ENCODE measurements at regions not wholly inside any gene's neighbourhood (a gene's known extent, or its start where the extent isn't known, plus 50 kb on each side); places are given as distances from the start of the nearest gene placed in this dataset.

GRCh38 chr4:155510771-155511170 is 134.0 kb upstream of the MAP9 start:
- Mint-ChIP-seq H3K4me1 (peaks cover 8% of the 10 kb centered on the region), H3K9me3 (no peaks in the 10 kb centered on the region), H3K27ac (no peak overlapping the region), H3K36me3 (ENCODE audit: low read depth) (no peaks in the 10 kb centered on the region), H3K4me3 (no peak overlapping the region), H3K27me3 (peaks cover 6% of the 10 kb centered on the region)
- no peak for DNase-seq
- CTCF ChIA-PET: interaction anchor here (0.5 kb wide), 1 partner anchor 220 kb away, joined by 3 read pairs; no protein-coding TSS in a partner anchor
- POLR2A ChIA-PET: no interaction called here

- H3K36me3 Mint-ChIP-seq (ENCODE audit: low read depth): no peaks in the 10 kb centered on the region
- CTCF ChIA-PET: no interaction called here
- H3K9me3 Mint-ChIP-seq: no peaks in the 10 kb centered on the region
- no peak overlapping the region for H3K4me3 Mint-ChIP-seq
- H3K27ac Mint-ChIP-seq: no peak overlapping the region
- DNase-seq: no peak
- H3K27me3 Mint-ChIP-seq: peaks cover 6% of the 10 kb centered on the region
- peaks cover 8% of the 10 kb centered on the region for H3K4me1 Mint-ChIP-seq
- POLR2A ChIA-PET: no interaction called here
These were observed 132.8 kb upstream of the MAP9 start for GRCh38 chr4:155509555-155509954.

GRCh38 chr4:155506745-155507144 is 130.0 kb upstream of the MAP9 start:
- H3K36me3 Mint-ChIP-seq (ENCODE audit: low read depth): no peaks in the 10 kb centered on the region
- no peak overlapping the region for H3K27ac Mint-ChIP-seq
- peaks cover 2% of the 10 kb centered on the region for H3K27me3 Mint-ChIP-seq
- H3K4me3 Mint-ChIP-seq: no peak overlapping the region
- peaks cover 8% of the 10 kb centered on the region for H3K4me1 Mint-ChIP-seq
- no peaks in the 10 kb centered on the region for H3K9me3 Mint-ChIP-seq
- CTCF ChIA-PET: no interaction called here
- POLR2A ChIA-PET: no interaction called here
- no peak for DNase-seq

- no peak for DNase-seq
- POLR2A ChIA-PET: no interaction called here
- Mint-ChIP-seq H3K4me1 (no peaks in the 10 kb centered on the region), H3K9me3 (no peaks in the 10 kb centered on the region), H3K36me3 (ENCODE audit: low read depth) (no peaks in the 10 kb centered on the region), H3K27me3 (peaks cover 2% of the 10 kb centered on the region), H3K27ac (no peak overlapping the region), H3K4me3 (no peak overlapping the region)
- CTCF ChIA-PET: no interaction called here
These were observed 128.6 kb upstream of the MAP9 start for GRCh38 chr4:155505321-155505720.

GRCh38 chr4:155497306-155497705 is 120.5 kb upstream of the MAP9 start:
- Mint-ChIP-seq H3K36me3 (ENCODE audit: low read depth) (no peaks in the 10 kb centered on the region), H3K4me1 (no peaks in the 10 kb centered on the region), H3K9me3 (no peaks in the 10 kb centered on the region), H3K4me3 (no peak overlapping the region), H3K27me3 (no peaks in the 10 kb centered on the region), H3K27ac (no peak overlapping the region)
- ChIA-PET CTCF (no interaction called here), POLR2A (no interaction called here)
- DNase-seq: no peak

GRCh38 chr4:155496294-155496626 is 119.5 kb upstream of the MAP9 start:
- POLR2A ChIA-PET: no interaction called here
- CTCF ChIA-PET: no interaction called here
- Mint-ChIP-seq H3K4me1 (no peaks in the 10 kb centered on the region), H3K27ac (no peak overlapping the region), H3K4me3 (no peak overlapping the region), H3K27me3 (no peaks in the 10 kb centered on the region), H3K36me3 (ENCODE audit: low read depth) (no peaks in the 10 kb centered on the region), H3K9me3 (no peaks in the 10 kb centered on the region)
- no peak for DNase-seq

GRCh38 chr4:155495572-155496293 is 119.0 kb upstream of the MAP9 start:
- CTCF ChIA-PET: no interaction called here
- POLR2A ChIA-PET: no interaction called here
- Mint-ChIP-seq H3K27ac (no peak overlapping the region), H3K4me1 (no peaks in the 10 kb centered on the region), H3K36me3 (ENCODE audit: low read depth) (no peaks in the 10 kb centered on the region), H3K9me3 (no peaks in the 10 kb centered on the region), H3K4me3 (no peak overlapping the region), H3K27me3 (no peaks in the 10 kb centered on the region)
- no peak for DNase-seq

- no peak overlapping the region for H3K4me3 Mint-ChIP-seq
These were observed 117.4 kb upstream of the MAP9 start for GRCh38 chr4:155494037-155494718.

GRCh38 chr4:155491336-155492120 is 114.8 kb upstream of the MAP9 start:
- ChIA-PET POLR2A (no interaction called here), CTCF (no interaction called here)
- H3K36me3 Mint-ChIP-seq (ENCODE audit: low read depth): no peaks in the 10 kb centered on the region
- no peak overlapping the region for H3K27ac Mint-ChIP-seq
- no peak overlapping the region for H3K4me3 Mint-ChIP-seq
- H3K27me3 Mint-ChIP-seq: no peaks in the 10 kb centered on the region
- no peaks in the 10 kb centered on the region for H3K4me1 Mint-ChIP-seq
- H3K9me3 Mint-ChIP-seq: no peaks in the 10 kb centered on the region
- no peak for DNase-seq

More at GRCh38 chr4:155494037-155494718, 117.4 kb upstream of the MAP9 start:
- Mint-ChIP-seq H3K27ac (no peak overlapping the region), H3K27me3 (no peaks in the 10 kb centered on the region), H3K9me3 (no peaks in the 10 kb centered on the region), H3K36me3 (ENCODE audit: low read depth) (no peaks in the 10 kb centered on the region), H3K4me1 (no peaks in the 10 kb centered on the region)
- DNase-seq: no peak
- POLR2A ChIA-PET: no interaction called here
- CTCF ChIA-PET: interaction anchor here (0.6 kb wide), 1 partner anchor 237 kb away, joined by 4 read pairs; no protein-coding TSS in a partner anchor

GRCh38 chr4:155489271-155489670 is 112.5 kb upstream of the MAP9 start:
- no peaks in the 10 kb centered on the region for H3K36me3 Mint-ChIP-seq (ENCODE audit: low read depth)
- no peaks in the 10 kb centered on the region for H3K9me3 Mint-ChIP-seq
- no peak for DNase-seq
- H3K27ac Mint-ChIP-seq: no peak overlapping the region
- POLR2A ChIA-PET: no interaction called here
- H3K4me1 Mint-ChIP-seq: no peaks in the 10 kb centered on the region
- no peaks in the 10 kb centered on the region for H3K27me3 Mint-ChIP-seq
- no peak overlapping the region for H3K4me3 Mint-ChIP-seq
- CTCF ChIA-PET: no interaction called here

GRCh38 chr4:155488691-155489090 is 111.9 kb upstream of the MAP9 start:
- ChIA-PET POLR2A (no interaction called here), CTCF (no interaction called here)
- no peak overlapping the region for H3K27ac Mint-ChIP-seq
- no peak overlapping the region for H3K4me3 Mint-ChIP-seq
- no peaks in the 10 kb centered on the region for H3K36me3 Mint-ChIP-seq (ENCODE audit: low read depth)
- DNase-seq: no peak
- H3K27me3 Mint-ChIP-seq: no peaks in the 10 kb centered on the region
- H3K4me1 Mint-ChIP-seq: no peaks in the 10 kb centered on the region
- H3K9me3 Mint-ChIP-seq: no peaks in the 10 kb centered on the region

- H3K4me1 Mint-ChIP-seq: no peaks in the 10 kb centered on the region
- POLR2A ChIA-PET: no interaction called here
- H3K9me3 Mint-ChIP-seq: no peaks in the 10 kb centered on the region
- H3K27ac Mint-ChIP-seq: no peak overlapping the region
- CTCF ChIA-PET: no interaction called here
- no peak overlapping the region for H3K4me3 Mint-ChIP-seq
- no peaks in the 10 kb centered on the region for H3K27me3 Mint-ChIP-seq
- no peaks in the 10 kb centered on the region for H3K36me3 Mint-ChIP-seq (ENCODE audit: low read depth)
- no peak for DNase-seq
These were observed 110.4 kb upstream of the MAP9 start for GRCh38 chr4:155487210-155487609.

GRCh38 chr4:155481150-155481549 is 104.4 kb upstream of the MAP9 start:
- no peak for DNase-seq
- Mint-ChIP-seq H3K36me3 (ENCODE audit: low read depth) (no peaks in the 10 kb centered on the region), H3K4me1 (no peaks in the 10 kb centered on the region), H3K9me3 (no peaks in the 10 kb centered on the region), H3K27ac (no peak overlapping the region), H3K27me3 (no peaks in the 10 kb centered on the region), H3K4me3 (no peak overlapping the region)
- ChIA-PET CTCF (no interaction called here), POLR2A (no interaction called here)

- H3K9me3 Mint-ChIP-seq: no peaks in the 10 kb centered on the region
- ChIA-PET CTCF (no interaction called here), POLR2A (no interaction called here)
- no peak overlapping the region for H3K27ac Mint-ChIP-seq
- no peaks in the 10 kb centered on the region for H3K36me3 Mint-ChIP-seq (ENCODE audit: low read depth)
- H3K4me1 Mint-ChIP-seq: no peaks in the 10 kb centered on the region
- no peak overlapping the region for H3K4me3 Mint-ChIP-seq
- no peak for DNase-seq
- no peaks in the 10 kb centered on the region for H3K27me3 Mint-ChIP-seq
These were observed 103.1 kb upstream of the MAP9 start for GRCh38 chr4:155479835-155480234.

Measured in activated CD4-positive, alpha-beta memory T cell treated with anti-CD3 and anti-CD28 coated beads, Interleukin-2, amount 10 ng/mL, durations not matched to agents 7 days and 5 days (primary cell).